ENCODE measurements at regions not wholly inside any gene's neighbourhood (a gene's known extent, or its start where the extent isn't known, plus 50 kb on each side); places are given as distances from the start of the nearest gene placed in this dataset.

DNA sequence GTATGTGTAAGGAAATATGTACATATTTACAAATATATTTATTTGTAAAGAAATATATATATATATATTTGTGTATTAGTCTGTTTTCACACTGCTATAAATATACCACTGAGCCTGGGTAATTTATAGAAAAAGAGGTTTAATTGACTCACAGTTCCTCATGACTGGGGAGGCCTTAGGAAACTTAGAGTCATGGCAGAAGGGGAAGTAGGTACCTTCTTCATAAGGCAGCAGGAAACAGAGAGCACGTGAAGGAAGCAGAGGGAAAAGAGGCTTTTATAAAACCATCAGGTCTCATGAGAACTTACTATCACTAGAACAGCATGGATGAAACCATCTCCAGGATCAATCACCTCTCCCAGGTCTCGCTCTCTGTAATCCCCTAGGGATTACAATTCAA, 644.5 kb upstream of the HS3ST5 start:
- DNase-seq (ENCODE audit: low read depth): no peak
- no peak overlapping the region for H3K4me3 ChIP-seq (ENCODE audit: low read length)
- TF ChIP-seq, protein P1, sequence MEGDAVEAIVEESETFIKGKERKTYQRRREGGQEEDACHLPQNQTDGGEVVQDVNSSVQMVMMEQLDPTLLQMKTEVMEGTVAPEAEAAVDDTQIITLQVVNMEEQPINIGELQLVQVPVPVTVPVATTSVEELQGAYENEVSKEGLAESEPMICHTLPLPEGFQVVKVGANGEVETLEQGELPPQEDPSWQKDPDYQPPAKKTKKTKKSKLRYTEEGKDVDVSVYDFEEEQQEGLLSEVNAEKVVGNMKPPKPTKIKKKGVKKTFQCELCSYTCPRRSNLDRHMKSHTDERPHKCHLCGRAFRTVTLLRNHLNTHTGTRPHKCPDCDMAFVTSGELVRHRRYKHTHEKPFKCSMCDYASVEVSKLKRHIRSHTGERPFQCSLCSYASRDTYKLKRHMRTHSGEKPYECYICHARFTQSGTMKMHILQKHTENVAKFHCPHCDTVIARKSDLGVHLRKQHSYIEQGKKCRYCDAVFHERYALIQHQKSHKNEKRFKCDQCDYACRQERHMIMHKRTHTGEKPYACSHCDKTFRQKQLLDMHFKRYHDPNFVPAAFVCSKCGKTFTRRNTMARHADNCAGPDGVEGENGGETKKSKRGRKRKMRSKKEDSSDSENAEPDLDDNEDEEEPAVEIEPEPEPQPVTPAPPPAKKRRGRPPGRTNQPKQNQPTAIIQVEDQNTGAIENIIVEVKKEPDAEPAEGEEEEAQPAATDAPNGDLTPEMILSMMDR (IDR thresholded peaks at IDR 0.05; ENCODE audit: insufficient read depth, low read depth, low read length, missing control alignments): no peak

DNA sequence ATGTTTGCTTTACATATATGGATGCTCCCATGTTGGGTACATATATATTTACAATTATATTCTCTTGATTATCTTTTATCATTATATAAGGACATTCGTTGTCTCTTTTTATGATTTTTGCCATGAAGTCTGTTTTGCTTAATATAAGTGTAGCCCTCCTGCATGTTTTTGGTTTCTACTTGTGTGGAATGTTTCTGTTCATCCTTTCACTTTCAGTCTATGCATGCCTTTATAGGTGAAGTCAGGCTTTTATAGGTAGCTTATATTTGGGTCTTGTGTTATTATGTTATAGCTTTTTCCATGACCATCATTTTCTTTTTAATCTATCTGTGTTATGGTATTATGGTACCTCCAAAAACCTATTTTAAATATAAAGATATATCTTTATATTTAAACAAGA, 612.5 kb upstream of the HS3ST5 start:
- no peak for DNase-seq (ENCODE audit: low read depth)
- TF ChIP-seq, protein P1 (IDR thresholded peaks at IDR 0.05; ENCODE audit: insufficient read depth, low read depth, low read length, missing control alignments): no peak
- no peak overlapping the region for H3K4me3 ChIP-seq (ENCODE audit: low read length)

DNA sequence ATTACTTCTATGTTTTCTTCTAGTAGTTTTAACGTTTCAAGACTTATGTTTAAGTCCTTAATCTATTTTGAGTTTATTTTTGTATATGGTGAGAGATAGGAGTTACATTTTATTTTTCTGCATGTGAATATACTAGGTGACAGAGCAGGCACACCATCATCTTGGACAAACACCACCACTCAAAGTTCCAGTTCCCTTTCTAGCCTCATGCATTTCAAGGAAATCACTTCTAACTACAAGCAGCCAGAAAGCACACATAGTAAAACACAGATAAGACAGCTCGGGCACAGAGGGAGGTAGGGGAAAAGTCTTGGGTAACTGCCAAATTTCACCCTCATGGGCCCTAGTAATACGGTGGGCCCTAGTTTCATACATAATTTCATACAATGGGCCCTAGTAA, 609.4 kb upstream of the HS3ST5 start:
- DNase-seq (ENCODE audit: low read depth): no peak
- TF ChIP-seq, protein P1 (IDR thresholded peaks at IDR 0.05; ENCODE audit: insufficient read depth, low read depth, low read length, missing control alignments): no peak
- H3K4me3 ChIP-seq (ENCODE audit: low read length): no peak overlapping the region

DNA sequence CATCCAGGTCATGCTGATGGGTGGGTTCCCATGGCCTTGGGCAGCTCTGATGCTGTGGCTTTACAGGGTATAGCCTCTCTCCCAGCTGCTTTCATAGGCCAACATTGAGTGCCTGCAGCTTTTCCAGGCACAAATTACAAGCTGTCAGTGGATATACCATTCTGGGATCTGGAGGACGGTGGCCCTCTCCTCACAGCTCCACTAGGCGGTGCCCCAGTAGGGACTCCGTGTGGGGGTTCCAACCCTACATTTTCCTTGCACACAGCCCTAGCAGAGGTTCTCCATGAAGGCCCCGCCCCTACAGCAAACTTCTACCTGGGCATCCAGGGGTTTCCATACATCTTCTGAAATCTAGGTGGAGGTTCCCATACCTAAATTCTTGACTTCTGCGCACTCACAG, 602.6 kb upstream of the HS3ST5 start:
- TF ChIP-seq, protein P1 (IDR thresholded peaks at IDR 0.05; ENCODE audit: insufficient read depth, low read depth, low read length, missing control alignments): no peak
- no peak for DNase-seq (ENCODE audit: low read depth)
- no peak overlapping the region for H3K4me3 ChIP-seq (ENCODE audit: low read length)

DNA sequence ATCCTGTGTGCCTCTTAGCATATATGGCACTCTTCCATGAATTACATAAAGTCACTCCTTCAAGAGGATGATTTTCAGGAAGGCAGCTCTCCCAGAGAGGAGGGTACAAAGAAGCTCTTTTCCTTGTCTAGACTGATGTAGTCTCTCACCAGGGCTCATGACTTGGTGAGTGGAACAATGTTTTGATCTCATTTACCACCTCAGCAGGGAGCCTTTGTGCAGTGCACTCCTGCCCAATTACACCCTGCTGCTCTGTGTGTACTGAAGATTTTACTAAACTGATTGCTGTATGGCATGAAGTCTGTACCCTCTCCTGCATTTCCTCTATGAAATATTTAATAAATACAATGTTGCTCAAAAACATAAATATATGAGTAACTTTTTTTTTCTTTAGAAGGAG, 598.3 kb upstream of the HS3ST5 start:
- TF ChIP-seq, protein P1 (IDR thresholded peaks at IDR 0.05; ENCODE audit: insufficient read depth, low read depth, low read length, missing control alignments): no peak
- no peak for DNase-seq (ENCODE audit: low read depth)
- no peak overlapping the region for H3K4me3 ChIP-seq (ENCODE audit: low read length)

DNA sequence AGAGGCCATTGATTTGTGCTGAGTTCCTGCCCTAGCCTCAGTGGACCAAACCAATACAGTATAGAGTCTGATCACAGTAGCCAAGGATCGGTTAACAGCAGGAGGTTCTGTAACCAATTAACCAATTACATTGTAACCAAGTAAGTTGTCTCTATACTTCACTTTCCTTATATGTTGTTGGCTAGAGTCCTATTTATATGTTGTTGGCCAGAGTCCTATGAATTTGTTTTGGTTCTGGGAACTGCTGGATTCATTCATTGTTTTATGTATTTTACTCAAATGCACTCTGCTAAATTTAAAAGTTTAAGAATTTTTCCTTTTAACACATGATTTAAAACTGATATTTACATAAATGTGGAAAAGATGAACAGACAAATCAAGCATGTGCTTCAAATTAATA, 597.4 kb upstream of the HS3ST5 start:
- DNase-seq (ENCODE audit: low read depth): no peak
- no peak overlapping the region for H3K4me3 ChIP-seq (ENCODE audit: low read length)
- TF ChIP-seq, protein P1 (IDR thresholded peaks at IDR 0.05; ENCODE audit: insufficient read depth, low read depth, low read length, missing control alignments): no peak

- no peak for DNase-seq (ENCODE audit: low read depth)
- no peak overlapping the region for H3K4me3 ChIP-seq (ENCODE audit: low read length)
- TF ChIP-seq, protein P1 (IDR thresholded peaks at IDR 0.05; ENCODE audit: insufficient read depth, low read depth, low read length, missing control alignments): no peak
Observed at GRCh38 chr6:114939630-114940029, 596.8 kb upstream of the HS3ST5 start.
